Suprapubic skin (tissue), 4 donors: ENCODE measurements at regions not wholly inside any gene's neighbourhood (a gene's known extent, or its start where the extent isn't known, plus 50 kb on each side); places are given as distances from the start of the nearest gene placed in this dataset.

ENCODE experiments used
- DNase-seq, 2 donors: peaks; one replicate each; pipeline ENCODE4 v3.0.0-alpha.2; 2019; ENCODE audit warnings: low spot score in 2 of 2
- H3K27ac ChIP-seq: fragments of 200-600 bp; sonication (generic); one replicate; pipeline ENCODE4 v1.5.1; 2019
- H3K27me3 ChIP-seq: fragments of 200-600 bp; sonication (generic); one replicate; pipeline ENCODE4 v1.5.1; 2019
- H3K36me3 ChIP-seq: fragments of 200-600 bp; sonication (generic); one replicate; pipeline ENCODE4 v1.5.1; 2019
- H3K4me1 ChIP-seq: fragments of 200-600 bp; sonication (generic); one replicate; pipeline ENCODE4 v1.5.1; 2019
- H3K4me3 ChIP-seq: fragments of 200-600 bp; sonication (generic); one replicate; pipeline ENCODE4 v1.5.1; 2019; ENCODE audit warnings: mild to moderate bottlenecking
- H3K9me3 ChIP-seq: fragments of 200-600 bp; sonication (generic); one replicate; pipeline ENCODE4 v1.5.1; 2019
- CTCF ChIP-seq, 2 donors: fragments of 200-600 bp in 1 of 2; fragments of 450-650 bp in 1 of 2; sonication (generic) in 1 of 2; IDR thresholded peaks; one replicate each; pipeline ENCODE4 v1.5.1; 2016 to 2019; ENCODE audit warnings: antibody characterized with exemption in 2 of 2, mild to moderate bottlenecking in 1 of 2, moderate library complexity in 1 of 2
- EP300 ChIP-seq: sonication (generic); formaldehyde crosslinking; IDR thresholded peaks from one replicate; pipeline ENCODE4 v1.6.1; 2017; ENCODE audit warnings: antibody characterized with exemption
- POLR2A ChIP-seq, 2 donors: fragments of 450-650 bp; IDR thresholded peaks; one replicate each; pipeline ENCODE4 v1.6.1; 2017; ENCODE audit warnings: antibody characterized with exemption in 2 of 2, mild to moderate bottlenecking in 2 of 2, moderate library complexity in 2 of 2
- POLR2AphosphoS5 ChIP-seq, 3 donors: sonication (generic); formaldehyde crosslinking; IDR thresholded peaks; one replicate each; pipeline ENCODE4 v1.6.1; 2017; ENCODE audit warnings: antibody characterized with exemption in 3 of 3
- WGBS: methylation state at CpG from one replicate; pipeline ENCODE4 v1.1.5; 2018; 5-methylcytosine and 5-hydroxymethylcytosine counted together

GRCh38 chr9:81526587-81526986 lies 162.8 kb downstream of the TLE1 start:
- Histone ChIP-seq H3K36me3 (no peaks in the 10 kb centered on the region), H3K9me3 (no peaks in the 10 kb centered on the region), H3K4me1 (peaks cover 33% of the 10 kb centered on the region), H3K4me3 (no peak overlapping the region), H3K27ac (no peak overlapping the region), H3K27me3 (no peaks in the 10 kb centered on the region)
- 62% methylated on average over 2 of the region's 2 CpGs for WGBS
- TF ChIP-seq EP300 (no peak), POLR2AphosphoS5 (IDR thresholded peaks at IDR 0.05) (no peak), POLR2A (IDR thresholded peaks at IDR 0.05) (no peak), CTCF (IDR thresholded peaks at IDR 0.05) (no peak)
- DNase-seq, result no peak

GRCh38 chr9:81522716-81523551 lies 166.4 kb downstream of the TLE1 start:
- H3K4me1 ChIP-seq, result peaks cover 14% of the 10 kb centered on the region
- WGBS, result 41% methylated on average over 8 of the region's 8 CpGs
- no peaks in the 10 kb centered on the region for H3K27me3 ChIP-seq
- H3K36me3 ChIP-seq, result no peaks in the 10 kb centered on the region
- no peak for DNase-seq
- TF ChIP-seq POLR2AphosphoS5 (IDR thresholded peaks at IDR 0.05) (no peak), CTCF (IDR thresholded peaks at IDR 0.05) (peak; percentile 18 to 40)
- no peak overlapping the region for H3K27ac ChIP-seq
- no peak overlapping the region for H3K4me3 ChIP-seq
- no peaks in the 10 kb centered on the region for H3K9me3 ChIP-seq

GRCh38 chr9:81521892-81522291 lies 167.5 kb downstream of the TLE1 start:
- DNase-seq, result no peak
- H3K9me3 ChIP-seq, result no peaks in the 10 kb centered on the region
- no peaks in the 10 kb centered on the region for H3K36me3 ChIP-seq
- no peak for TF ChIP-seq POLR2A (IDR thresholded peaks at IDR 0.05)
- TF ChIP-seq CTCF (IDR thresholded peaks at IDR 0.05), result no peak
- no peak for TF ChIP-seq POLR2AphosphoS5 (IDR thresholded peaks at IDR 0.05)
- no peak for TF ChIP-seq EP300
- H3K27me3 ChIP-seq, result no peaks in the 10 kb centered on the region
- no peak overlapping the region for H3K27ac ChIP-seq
- 61% methylated on average over 3 of the region's 3 CpGs for WGBS
- H3K4me3 ChIP-seq, result no peak overlapping the region
- H3K4me1 ChIP-seq, result peaks cover 14% of the 10 kb centered on the region

- no peak for DNase-seq
- peaks cover 10% of the 10 kb centered on the region for H3K4me1 ChIP-seq
- no peak for TF ChIP-seq POLR2AphosphoS5 (IDR thresholded peaks at IDR 0.05)
- TF ChIP-seq CTCF (IDR thresholded peaks at IDR 0.05), result no peak
- TF ChIP-seq POLR2A (IDR thresholded peaks at IDR 0.05), result no peak
- no peak for TF ChIP-seq EP300
- no peak overlapping the region for H3K4me3 ChIP-seq
- H3K36me3 ChIP-seq, result no peaks in the 10 kb centered on the region
- H3K27ac ChIP-seq, result no peak overlapping the region
- no peaks in the 10 kb centered on the region for H3K9me3 ChIP-seq
- H3K27me3 ChIP-seq, result no peaks in the 10 kb centered on the region
- WGBS, result 68% methylated on average over 2 of the region's 2 CpGs
Measured at GRCh38 chr9:81519816-81520495, 169.4 kb downstream of the TLE1 start.

- no peaks in the 10 kb centered on the region for H3K27me3 ChIP-seq
- H3K9me3 ChIP-seq, result no peaks in the 10 kb centered on the region
- DNase-seq, result no peak
- H3K4me3 ChIP-seq, result no peak overlapping the region
- WGBS, result 66% methylated on average over 2 of the region's 2 CpGs
- peaks cover 5% of the 10 kb centered on the region for H3K4me1 ChIP-seq
- TF ChIP-seq POLR2AphosphoS5 (IDR thresholded peaks at IDR 0.05) (no peak), EP300 (no peak)
- H3K36me3 ChIP-seq, result no peaks in the 10 kb centered on the region
- H3K27ac ChIP-seq, result no peak overlapping the region
Measured at GRCh38 chr9:81517954-81518353, 171.4 kb downstream of the TLE1 start.
